Small intestine (tissue), 7 donors: ENCODE measurements at regions not wholly inside any gene's neighbourhood (a gene's known extent, or its start where the extent isn't known, plus 50 kb on each side); places are given as distances from the start of the nearest gene placed in this dataset.

Experiments
- DNase-seq, 2 donors: peaks; one replicate each; pipeline versions ENCODE4 v3.0.0 to v3.0.0-alpha.2; 2013
- FAIRE-seq: peaks from 2 replicates; lab custom pipeline; 2012; peaks lifted over from hg19 to GRCh38; lab: Jason Lieb, UNC
- H3K27ac ChIP-seq, 3 donors: one replicate each; pipeline ENCODE4 v1.5.1; 2013; ENCODE audit warnings: low read length in 2 of 3, mild to moderate bottlenecking in 2 of 3, control low read depth in 1 of 3, inconsistent platforms in 1 of 3, low read depth in 1 of 3, moderate library complexity in 1 of 3
- H3K27me3 ChIP-seq, 3 donors: one replicate each; pipeline ENCODE4 v1.6.1; 2013; ENCODE audit warnings: low read length in 3 of 3, inconsistent platforms in 1 of 3; ENCODE audit not compliant: control insufficient read depth in 3 of 3, insufficient read depth in 3 of 3
- H3K36me3 ChIP-seq, 3 donors: one replicate each; pipeline ENCODE4 v1.6.1; 2013; ENCODE audit warnings: low read length in 3 of 3, inconsistent platforms in 1 of 3, low read depth in 1 of 3, mild to moderate bottlenecking in 1 of 3, moderate library complexity in 1 of 3; ENCODE audit not compliant: control insufficient read depth in 3 of 3, insufficient read depth in 2 of 3
- H3K4me1 ChIP-seq, 3 donors: one replicate each; pipeline ENCODE4 v1.6.1; 2013; ENCODE audit warnings: low read length in 2 of 3, inconsistent platforms in 1 of 3, low read depth in 1 of 3, mild to moderate bottlenecking in 1 of 3, moderate library complexity in 1 of 3; ENCODE audit not compliant: control insufficient read depth in 3 of 3, insufficient read depth in 2 of 3
- H3K4me3 ChIP-seq, 3 donors: one replicate each; pipeline ENCODE4 v1.5.1; 2013; ENCODE audit warnings: low read length in 3 of 3, control low read depth in 1 of 3, inconsistent platforms in 1 of 3, low read depth in 1 of 3, mild to moderate bottlenecking in 1 of 3, moderate library complexity in 1 of 3
- H3K9me3 ChIP-seq, 2 donors: one replicate each; pipeline ENCODE4 v1.6.1; 2013; ENCODE audit warnings: low read depth in 1 of 2, low read length in 1 of 2; ENCODE audit not compliant: control insufficient read depth in 2 of 2, insufficient read depth in 1 of 2
- WGBS, 3 donors: extraction: QIAGEN DNeasy Blood & Tissue Kit; methylation state at CpG; one replicate each; pipeline ENCODE4 v1.1.7; 2013; 5-methylcytosine and 5-hydroxymethylcytosine counted together
- donor health status: healthy with polysubstance abuse.
- donor health status: control.
- donor health status: control.
- donor health status: Bipolar disorder and iron deficiency.
- donor health status: healthy.

- WGBS, 3 donors = 58 to 86% (median 63%) methylated on average over 1 of the region's 1 CpG
- Histone ChIP-seq H3K27ac (no peak overlapping the region), H3K27me3 (peaks cover 0 to 3% (median 0%) of the 10 kb centered on the region in 3 donors), H3K4me3 (no peak overlapping the region), H3K36me3 (no peaks in the 10 kb centered on the region), H3K9me3 (no peaks in the 10 kb centered on the region), H3K4me1 (peaks cover 0 to under 1% (median 0%) of the 10 kb centered on the region in 3 donors)
- no peak for DNase-seq
- FAIRE-seq = no peak
Measured at GRCh38 chr2:217655651-217656050, 347.1 kb downstream of the TNS1 start.

- no peaks in the 10 kb centered on the region for H3K9me3 ChIP-seq
- WGBS, 3 donors = 54 to 86% (median 81%) methylated on average over 4 of the region's 4 CpGs
- no peak overlapping the region for H3K4me3 ChIP-seq
- H3K4me1 ChIP-seq = no peaks in the 10 kb centered on the region
- no peaks in the 10 kb centered on the region for H3K36me3 ChIP-seq
- no peak overlapping the region for H3K27ac ChIP-seq
- DNase-seq (no peak), FAIRE-seq (no peak)
- H3K27me3 ChIP-seq = peaks cover 0 to 3% (median 0%) of the 10 kb centered on the region in 3 donors
Measured at GRCh38 chr2:217654168-217654567, 348.6 kb downstream of the TNS1 start.

- Histone ChIP-seq H3K4me1 (no peaks in the 10 kb centered on the region), H3K9me3 (no peaks in the 10 kb centered on the region), H3K36me3 (no peaks in the 10 kb centered on the region), H3K4me3 (no peak overlapping the region), H3K27ac (peak overlapping the region in 1 of 3 donors; percentile 64), H3K27me3 (peaks cover 0 to 3% (median 0%) of the 10 kb centered on the region in 3 donors)
- DNase-seq = no peak
- WGBS, 3 donors = 31 to 39% (median 33%) methylated on average over 7 of the region's 7 CpGs
- FAIRE-seq = no peak
Measured at GRCh38 chr2:217652761-217653639, 349.8 kb downstream of the TNS1 start.

GRCh38 chr2:217650716-217651360 lies 352.0 kb downstream of the TNS1 start:
- Histone ChIP-seq H3K36me3 (no peaks in the 10 kb centered on the region), H3K4me3 (no peak overlapping the region), H3K27me3 (no peaks in the 10 kb centered on the region), H3K4me1 (no peaks in the 10 kb centered on the region), H3K9me3 (no peaks in the 10 kb centered on the region), H3K27ac (no peak overlapping the region)
- DNase-seq (peak; percentile 49 to 88), FAIRE-seq (no peak)
- 53 to 55% (median 55%) methylated on average over 9 of the region's 9 CpGs for WGBS, 3 donors

- Histone ChIP-seq H3K27ac (no peak overlapping the region), H3K9me3 (no peaks in the 10 kb centered on the region), H3K4me3 (no peak overlapping the region), H3K36me3 (no peaks in the 10 kb centered on the region), H3K4me1 (no peaks in the 10 kb centered on the region), H3K27me3 (no peaks in the 10 kb centered on the region)
- FAIRE-seq (no peak), DNase-seq (peak in 1 of 2 donors; percentile 3)
- WGBS, 3 donors = 54 to 87% (median 71%) methylated on average over 2 of the region's 2 CpGs
Measured at GRCh38 chr2:217650229-217650628, 352.6 kb downstream of the TNS1 start.

GRCh38 chr2:217647925-217648324 lies 354.9 kb downstream of the TNS1 start:
- H3K4me3 ChIP-seq = no peak overlapping the region
- DNase-seq (peak in 1 of 2 donors; percentile 17), FAIRE-seq (no peak)
- H3K36me3 ChIP-seq = no peaks in the 10 kb centered on the region
- no peaks in the 10 kb centered on the region for H3K27me3 ChIP-seq
- H3K4me1 ChIP-seq = peaks cover 0 to 4% (median 0%) of the 10 kb centered on the region in 3 donors
- no peaks in the 10 kb centered on the region for H3K9me3 ChIP-seq
- no peak overlapping the region for H3K27ac ChIP-seq
- WGBS, 3 donors = 34 to 54% (median 34%) methylated on average over 2 of the region's 2 CpGs

- H3K4me1 ChIP-seq = peaks cover 0 to 4% (median 0%) of the 10 kb centered on the region in 3 donors
- no peaks in the 10 kb centered on the region for H3K27me3 ChIP-seq
- H3K9me3 ChIP-seq = no peaks in the 10 kb centered on the region
- no peak overlapping the region for H3K27ac ChIP-seq
- no peaks in the 10 kb centered on the region for H3K36me3 ChIP-seq
- FAIRE-seq (no peak), DNase-seq (no peak)
- H3K4me3 ChIP-seq = no peak overlapping the region
Measured at GRCh38 chr2:217647226-217647625, 355.6 kb downstream of the TNS1 start.

- no peaks in the 10 kb centered on the region for H3K36me3 ChIP-seq
- no peaks in the 10 kb centered on the region for H3K9me3 ChIP-seq
- H3K27ac ChIP-seq = no peak overlapping the region
- no peak for FAIRE-seq
- no peak overlapping the region for H3K4me3 ChIP-seq
- peaks cover 0 to 4% (median 0%) of the 10 kb centered on the region in 3 donors for H3K4me1 ChIP-seq
- WGBS, 3 donors = 72 to 87% (median 85%) methylated on average over 1 of the region's 1 CpG
- H3K27me3 ChIP-seq = peaks cover 0 to 4% (median 0%) of the 10 kb centered on the region in 3 donors
- DNase-seq = no peak
Measured at GRCh38 chr2:217645896-217646295, 356.9 kb downstream of the TNS1 start.
